Loucy (cell line): ENCODE measurements at regions not wholly inside any gene's neighbourhood (a gene's known extent, or its start where the extent isn't known, plus 50 kb on each side); places are given as distances from the start of the nearest gene placed in this dataset.

ENCODE experiments used
- CTCF ChIP-seq: fragments of 200-600 bp; sonication (generic); conservative IDR thresholded peaks from 2 replicates; pipeline ENCODE4 v1.5.1; 2014; ENCODE audit warnings: mild to moderate bottlenecking, antibody characterized with exemption, low read length
- EZH2phosphoT487 ChIP-seq: fragments of 200-600 bp; IDR thresholded peaks from 2 replicates; pipeline ENCODE4 v1.6.1; 2018; ENCODE audit warnings: antibody characterized with exemption, mild to moderate bottlenecking, moderate library complexity, borderline replicate concordance

GRCh38 chr4:181508601-181509000 is 734.6 kb upstream of the TENM3 start:
- no peak for TF ChIP-seq CTCF
- TF ChIP-seq EZH2phosphoT487 = no peak
